ENCODE measurements at regions not wholly inside any gene's neighbourhood (a gene's known extent, or its start where the extent isn't known, plus 50 kb on each side); places are given as distances from the start of the nearest gene placed in this dataset.
"Not testable (repeated sequence)": the region's sequence is repeated elsewhere in the genome, so short reads cannot be mapped to it uniquely, and the experiment has no call there.

DNA sequence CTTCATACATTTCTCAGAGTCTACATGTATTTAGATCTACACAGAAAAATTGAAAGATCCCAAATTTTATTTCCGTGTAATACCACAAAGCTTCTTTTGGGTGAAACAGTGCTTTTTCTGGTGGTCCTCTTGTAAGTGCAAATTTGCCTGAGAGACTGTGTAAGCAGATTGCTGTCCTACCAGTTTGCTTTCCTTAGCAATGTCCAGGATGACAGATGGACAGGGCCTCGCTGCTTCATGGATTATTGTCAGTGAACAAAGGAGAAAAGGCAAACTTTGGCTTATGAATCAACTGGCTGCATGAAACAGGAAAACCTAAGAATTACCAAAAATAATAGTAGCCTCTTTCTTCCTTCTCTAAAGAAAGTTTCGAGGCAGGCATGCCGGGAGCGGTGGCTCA lies 82.6 kb upstream of the UBE2E1 start:
- no peak overlapping the region for H3K4me3 ChIP-seq (ENCODE audit: control insufficient read depth, low read depth, low read length)
- TF ChIP-seq, protein P1, sequence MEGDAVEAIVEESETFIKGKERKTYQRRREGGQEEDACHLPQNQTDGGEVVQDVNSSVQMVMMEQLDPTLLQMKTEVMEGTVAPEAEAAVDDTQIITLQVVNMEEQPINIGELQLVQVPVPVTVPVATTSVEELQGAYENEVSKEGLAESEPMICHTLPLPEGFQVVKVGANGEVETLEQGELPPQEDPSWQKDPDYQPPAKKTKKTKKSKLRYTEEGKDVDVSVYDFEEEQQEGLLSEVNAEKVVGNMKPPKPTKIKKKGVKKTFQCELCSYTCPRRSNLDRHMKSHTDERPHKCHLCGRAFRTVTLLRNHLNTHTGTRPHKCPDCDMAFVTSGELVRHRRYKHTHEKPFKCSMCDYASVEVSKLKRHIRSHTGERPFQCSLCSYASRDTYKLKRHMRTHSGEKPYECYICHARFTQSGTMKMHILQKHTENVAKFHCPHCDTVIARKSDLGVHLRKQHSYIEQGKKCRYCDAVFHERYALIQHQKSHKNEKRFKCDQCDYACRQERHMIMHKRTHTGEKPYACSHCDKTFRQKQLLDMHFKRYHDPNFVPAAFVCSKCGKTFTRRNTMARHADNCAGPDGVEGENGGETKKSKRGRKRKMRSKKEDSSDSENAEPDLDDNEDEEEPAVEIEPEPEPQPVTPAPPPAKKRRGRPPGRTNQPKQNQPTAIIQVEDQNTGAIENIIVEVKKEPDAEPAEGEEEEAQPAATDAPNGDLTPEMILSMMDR (IDR thresholded peaks at IDR 0.05; ENCODE audit: control insufficient read depth, insufficient read depth, low read depth, low read length, missing control alignments), result no peak
- no peak for DNase-seq (ENCODE audit: low read depth)

DNA sequence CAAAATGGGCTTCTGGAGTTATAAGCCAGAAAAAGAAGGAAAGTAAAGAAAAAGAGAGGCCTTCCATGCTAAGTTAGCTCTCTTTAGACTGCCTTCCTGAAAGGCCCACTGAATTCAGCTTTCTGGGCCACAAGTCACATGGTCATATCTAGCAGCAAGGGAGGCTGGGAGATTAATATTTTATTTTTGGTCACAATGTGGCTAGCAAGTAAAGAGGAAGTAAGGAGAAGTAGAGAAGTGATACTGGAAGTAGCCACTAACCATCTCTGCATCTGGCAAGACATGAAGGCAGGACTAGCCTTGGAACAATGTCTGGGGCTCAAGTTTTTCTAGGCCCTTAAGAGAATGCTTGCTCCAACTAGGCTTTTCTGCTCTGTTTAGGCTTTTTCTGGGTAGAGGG lies 81.8 kb upstream of the UBE2E1 start:
- no peak for DNase-seq (ENCODE audit: low read depth)
- TF ChIP-seq, protein P1 (IDR thresholded peaks at IDR 0.05; ENCODE audit: control insufficient read depth, insufficient read depth, low read depth, low read length, missing control alignments), result no peak
- H3K4me3 ChIP-seq (ENCODE audit: control insufficient read depth, low read depth, low read length), result no peak overlapping the region

DNA sequence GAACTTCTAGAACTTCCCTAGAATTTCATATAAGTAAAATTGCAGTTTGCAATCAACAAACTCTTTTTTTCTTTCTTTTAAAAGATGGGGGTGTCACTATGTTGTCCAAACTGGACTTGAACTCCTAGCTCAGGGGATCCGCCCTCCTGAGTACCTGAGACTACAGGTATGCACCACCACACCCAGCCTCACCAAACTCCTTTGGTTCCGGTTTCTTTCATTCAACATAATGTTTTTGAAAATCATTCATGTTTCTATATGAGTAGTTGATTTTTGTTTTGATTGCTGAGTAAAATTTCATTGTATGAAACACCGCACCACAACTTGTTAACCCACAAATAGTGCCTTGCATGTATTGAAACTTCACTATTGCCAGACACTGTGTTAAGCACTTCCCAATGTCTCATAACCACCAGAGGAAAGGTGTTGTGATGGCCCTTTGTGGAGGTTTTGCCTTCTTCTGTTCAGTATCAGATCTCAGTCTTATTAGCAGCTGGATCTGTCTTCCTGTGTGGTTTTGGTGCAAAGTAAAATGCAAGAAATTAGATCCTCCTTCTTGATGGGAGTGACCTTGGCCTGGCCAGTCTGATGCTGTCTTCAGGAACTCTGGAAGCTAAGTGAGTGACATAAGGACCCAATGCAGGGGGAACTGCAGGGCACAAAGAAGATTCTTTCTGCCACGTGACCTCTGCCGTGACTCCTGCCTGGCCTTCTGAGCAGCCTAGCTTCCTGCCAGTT lies 78.8 kb upstream of the UBE2E1 start:
- H3K4me3 ChIP-seq (ENCODE audit: control insufficient read depth, low read depth, low read length), result no peak overlapping the region
- no peak for DNase-seq (ENCODE audit: low read depth)
- TF ChIP-seq, protein P1 (IDR thresholded peaks at IDR 0.05; ENCODE audit: control insufficient read depth, insufficient read depth, low read depth, low read length, missing control alignments), result no peak

DNA sequence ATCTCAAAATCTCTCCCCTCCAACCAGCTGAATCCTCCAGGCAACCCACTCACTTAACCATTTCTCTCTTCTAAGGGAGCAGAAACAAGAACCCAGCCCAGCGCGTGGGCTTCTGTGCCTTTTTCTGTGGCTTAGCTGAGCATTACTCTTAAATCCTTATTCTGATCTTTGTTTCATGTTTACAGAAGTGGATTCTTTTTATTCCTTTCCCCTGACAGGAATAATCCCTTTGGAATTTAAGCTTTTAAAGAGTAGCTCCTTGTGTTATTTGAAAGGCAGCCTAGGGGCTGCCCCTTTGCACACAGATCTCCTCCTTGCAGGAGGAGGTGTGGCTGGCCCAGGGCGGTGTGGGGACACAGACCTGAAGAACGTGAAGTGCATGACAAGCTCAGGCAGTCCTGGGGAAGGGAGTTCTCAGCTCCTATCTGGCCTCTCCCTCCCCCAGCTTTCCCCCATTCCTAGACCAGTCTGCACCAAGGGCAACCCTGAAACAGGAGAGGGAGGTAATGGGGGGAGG lies 77.1 kb upstream of the UBE2E1 start:
- H3K4me3 ChIP-seq (ENCODE audit: control insufficient read depth, low read depth, low read length), result no peak overlapping the region
- no peak for DNase-seq (ENCODE audit: low read depth)
- TF ChIP-seq, protein P1 (IDR thresholded peaks at IDR 0.05; ENCODE audit: control insufficient read depth, insufficient read depth, low read depth, low read length, missing control alignments), result no peak

DNA sequence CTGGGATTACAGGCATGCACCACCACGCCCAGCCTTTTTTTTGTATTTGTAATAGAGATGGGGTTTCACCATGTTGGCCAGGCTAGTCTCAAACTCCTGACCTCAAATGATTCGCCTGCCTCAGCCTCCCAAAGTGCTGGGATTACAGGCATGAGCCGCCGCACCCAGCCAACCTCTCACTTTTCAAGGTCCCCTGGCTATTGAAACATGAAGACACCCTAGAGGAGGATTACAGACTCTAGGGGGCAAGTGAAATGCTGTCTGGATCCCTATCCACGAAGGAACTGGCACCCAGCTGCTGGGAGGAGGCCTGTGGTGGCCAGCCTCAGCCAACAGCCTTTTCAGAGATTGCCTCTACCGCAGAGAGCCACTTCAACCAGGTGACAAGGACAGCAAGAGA lies 76.4 kb upstream of the UBE2E1 start:
- DNase-seq (ENCODE audit: low read depth), result not testable (repeated sequence)

DNA sequence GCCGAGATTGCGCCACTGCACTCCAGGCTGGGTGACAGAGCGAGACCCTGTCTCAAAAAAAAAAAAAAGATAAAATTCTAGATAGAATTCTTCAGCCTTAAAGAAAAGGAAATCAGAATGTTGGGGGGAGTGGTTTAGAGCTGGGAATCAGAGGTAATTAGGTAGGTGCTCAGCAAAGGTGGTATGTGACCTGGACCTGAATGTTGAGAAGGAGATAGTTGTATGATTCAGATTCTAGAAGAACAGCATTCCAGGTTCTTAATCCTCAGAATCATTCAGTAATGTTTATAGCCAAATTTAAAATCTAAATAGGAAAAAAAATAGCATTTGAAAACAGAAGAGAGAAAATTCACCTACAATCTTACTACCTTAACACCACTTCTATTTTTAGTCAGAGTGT lies 71.3 kb upstream of the UBE2E1 start:
- no peak overlapping the region for H3K4me3 ChIP-seq (ENCODE audit: control insufficient read depth, low read depth, low read length)
- TF ChIP-seq, protein P1 (IDR thresholded peaks at IDR 0.05; ENCODE audit: control insufficient read depth, insufficient read depth, low read depth, low read length, missing control alignments), result no peak
- no peak for DNase-seq (ENCODE audit: low read depth)

More for the DNA sequence above, 76.4 kb upstream of the UBE2E1 start:
- not testable (repeated sequence) for H3K4me3 ChIP-seq (ENCODE audit: control insufficient read depth, low read depth, low read length)

DNA sequence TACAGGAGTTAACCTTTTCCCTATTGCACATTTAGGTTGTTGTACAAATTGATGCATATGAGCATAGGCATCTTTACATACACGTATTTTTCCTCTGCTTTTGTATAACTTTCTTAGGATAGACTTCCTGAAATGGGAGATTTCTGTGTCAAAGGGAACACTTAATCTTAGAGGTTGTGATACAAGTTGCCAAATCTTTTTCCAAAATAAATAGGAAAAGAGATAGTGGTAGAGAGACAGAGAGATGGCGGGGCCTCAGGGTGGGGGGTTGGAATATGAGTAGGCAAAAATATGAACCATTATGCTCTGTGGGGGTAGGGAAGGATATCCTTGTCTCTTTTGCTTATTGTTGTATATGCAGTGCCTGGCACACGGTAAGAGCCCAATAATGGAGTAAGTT lies 70.7 kb upstream of the UBE2E1 start:
- no peak for DNase-seq (ENCODE audit: low read depth)
- H3K4me3 ChIP-seq (ENCODE audit: control insufficient read depth, low read depth, low read length), result no peak overlapping the region
- TF ChIP-seq, protein P1 (IDR thresholded peaks at IDR 0.05; ENCODE audit: control insufficient read depth, insufficient read depth, low read depth, low read length, missing control alignments), result no peak
